Esophagus muscularis mucosa (tissue), 4 donors: ENCODE measurements at regions not wholly inside any gene's neighbourhood (a gene's known extent, or its start where the extent isn't known, plus 50 kb on each side); places are given as distances from the start of the nearest gene placed in this dataset.
"Not testable (repeated sequence)": the region's sequence is repeated elsewhere in the genome, so short reads cannot be mapped to it uniquely, and the experiment has no call there.

ENCODE experiments used
- DNase-seq: peaks from one replicate; pipeline ENCODE4 v3.0.0-alpha.2; 2017; ENCODE audit errors: extremely low spot score
- H3K27ac ChIP-seq, 4 donors: fragments of 200-600 bp; sonication (generic); replicated peaks in 1 of 4; 1 replicate in 3 of 4; 2 replicates in 1 of 4; pipeline ENCODE4 v1.5.1; 2016 to 2019; ENCODE audit warnings: mild to moderate bottlenecking in 1 of 4
- H3K27me3 ChIP-seq, 4 donors: fragments of 200-600 bp; sonication (generic); one replicate each; pipeline versions ENCODE4 v1.5.1 to v1.6.0; 2016 to 2019
- H3K36me3 ChIP-seq, 4 donors: fragments of 200-600 bp; sonication (generic); one replicate each; pipeline ENCODE4 v1.5.1; 2016 to 2019
- H3K4me1 ChIP-seq, 4 donors: fragments of 200-600 bp; sonication (generic); one replicate each; pipeline ENCODE4 v1.5.1; 2016 to 2019
- H3K4me3 ChIP-seq, 4 donors: fragments of 200-600 bp; sonication (generic); 1 replicate in 2 of 4; 2 replicates in 2 of 4; pipeline ENCODE4 v1.5.1; 2016 to 2019; ENCODE audit warnings: mild to moderate bottlenecking in 4 of 4, moderate library complexity in 1 of 4
- H3K9me3 ChIP-seq, 4 donors: fragments of 200-600 bp; sonication (generic); 1 replicate in 3 of 4; 2 replicates in 1 of 4; pipeline ENCODE4 v1.5.1; 2016 to 2019
- CTCF ChIP-seq, 3 experiments: fragments of 200-600 bp in 2 of 3; fragments of 450-650 bp in 1 of 3; sonication (generic) in 2 of 3; IDR thresholded peaks; one replicate each; pipeline ENCODE4 v1.5.1; 2017 to 2019; ENCODE audit warnings: antibody characterized with exemption in 3 of 3, mild to moderate bottlenecking in 2 of 3, moderate library complexity in 1 of 3
- EP300 ChIP-seq: sonication (generic); formaldehyde crosslinking; IDR thresholded peaks from one replicate; pipeline ENCODE4 v1.6.1; 2017; ENCODE audit warnings: antibody characterized with exemption
- POLR2A ChIP-seq: fragments of 450-650 bp; IDR thresholded peaks from one replicate; pipeline ENCODE4 v1.6.1; 2017; ENCODE audit warnings: antibody characterized with exemption, moderate library complexity, mild to moderate bottlenecking, low read depth
- POLR2AphosphoS5 ChIP-seq, 2 donors: sonication (generic); formaldehyde crosslinking; IDR thresholded peaks; one replicate each; pipeline ENCODE4 v1.6.1; 2017; ENCODE audit warnings: antibody characterized with exemption in 2 of 2
- WGBS: methylation state at CpG from one replicate; pipeline ENCODE4 v1.1.5; 2018; 5-methylcytosine and 5-hydroxymethylcytosine counted together
- intact Hi-C: fragments of 100-400 bp; cut with DNase I; formaldehyde crosslinking; loops from one replicate; pipeline ENCODE4 v1.15.1; 2023

- 87% methylated on average over 1 of the region's 1 CpG for WGBS
- intact Hi-C loops = no loop called here
- no peak for DNase-seq
- TF ChIP-seq CTCF (IDR thresholded peaks at IDR 0.05) (no peak), EP300 (no peak), POLR2A (no peak), POLR2AphosphoS5 (IDR thresholded peaks at IDR 0.05) (no peak)
- Histone ChIP-seq H3K4me1 (no peaks in the 10 kb centered on the region), H3K4me3 (no peak overlapping the region), H3K9me3 (peaks cover 0 to 15% (median 2%) of the 10 kb centered on the region in 4 donors), H3K27ac (no peak overlapping the region), H3K36me3 (no peaks in the 10 kb centered on the region), H3K27me3 (no peaks in the 10 kb centered on the region)
These were observed 101.1 kb upstream of the PPP2R3B start for GRCh38 chrX:487836-488235.

- intact Hi-C loops = no loop called here
- no peaks in the 10 kb centered on the region for H3K4me1 ChIP-seq
- no peak for DNase-seq
- H3K9me3 ChIP-seq = peaks cover 0 to 15% (median 2%) of the 10 kb centered on the region in 4 donors
- H3K27me3 ChIP-seq = peaks cover 0 to 3% (median 0%) of the 10 kb centered on the region in 4 donors
- WGBS = 85% methylated on average over 10 of the region's 12 CpGs
- no peak overlapping the region for H3K4me3 ChIP-seq
- H3K27ac ChIP-seq = no peak overlapping the region
- H3K36me3 ChIP-seq = no peaks in the 10 kb centered on the region
- TF ChIP-seq POLR2AphosphoS5 (IDR thresholded peaks at IDR 0.05) (no peak), EP300 (no peak), CTCF (IDR thresholded peaks at IDR 0.05) (no peak), POLR2A (no peak)
These were observed 103.1 kb upstream of the PPP2R3B start for GRCh38 chrX:489820-490219.

- Histone ChIP-seq H3K4me3 (no peak overlapping the region), H3K9me3 (no peaks in the 10 kb centered on the region), H3K4me1 (peaks cover 0 to 13% (median 0%) of the 10 kb centered on the region in 4 donors), H3K36me3 (no peaks in the 10 kb centered on the region), H3K27ac (no peak overlapping the region), H3K27me3 (peaks cover 0 to 71% (median 8%) of the 10 kb centered on the region in 4 donors)
- intact Hi-C loops = no loop called here
- TF ChIP-seq POLR2AphosphoS5 (IDR thresholded peaks at IDR 0.05) (no peak), POLR2A (no peak), CTCF (IDR thresholded peaks at IDR 0.05) (no peak), EP300 (no peak)
- 58% methylated on average over 37 of the region's 39 CpGs for WGBS
- DNase-seq = no peak
These were observed 110.7 kb upstream of the PPP2R3B start for GRCh38 chrX:497186-498014.

- peaks cover 0 to 81% (median 8%) of the 10 kb centered on the region in 4 donors for H3K27me3 ChIP-seq
These were observed 112.2 kb upstream of the PPP2R3B start for GRCh38 chrX:498901-499300.

GRCh38 chrX:499870-500364, 113.2 kb upstream of the PPP2R3B start:
- no peaks in the 10 kb centered on the region for H3K36me3 ChIP-seq
- TF ChIP-seq POLR2AphosphoS5 (IDR thresholded peaks at IDR 0.05) = no peak
- TF ChIP-seq CTCF (IDR thresholded peaks at IDR 0.05) = no peak
- TF ChIP-seq POLR2A = no peak
- no peak for TF ChIP-seq EP300
- H3K4me1 ChIP-seq = peaks cover 0 to 13% (median 0%) of the 10 kb centered on the region in 4 donors
- no peak overlapping the region for H3K27ac ChIP-seq
- 8% methylated on average over 21 of the region's 21 CpGs for WGBS
- intact Hi-C loops = no loop called here
- H3K4me3 ChIP-seq = no peak overlapping the region
- no peak for DNase-seq
- H3K9me3 ChIP-seq = no peaks in the 10 kb centered on the region
- peaks cover 0 to 77% (median 8%) of the 10 kb centered on the region in 4 donors for H3K27me3 ChIP-seq

More at GRCh38 chrX:498901-499300, 112.2 kb upstream of the PPP2R3B start:
- H3K9me3 ChIP-seq, H3K4me3 ChIP-seq, H3K36me3 ChIP-seq, intact Hi-C loops, DNase-seq, H3K27ac ChIP-seq: not testable (repeated sequence)
- 86% methylated on average over 9 of the region's 12 CpGs for WGBS
- peaks cover 0 to 13% (median 0%) of the 10 kb centered on the region in 4 donors for H3K4me1 ChIP-seq
